ENCODE measurements at regions not wholly inside any gene's neighbourhood (a gene's known extent, or its start where the extent isn't known, plus 50 kb on each side); places are given as distances from the start of the nearest gene placed in this dataset.

GRCh38 chr13:34469196-34469986, 472.7 kb upstream of the NBEA start:
- WGBS, 2 donors, result 62 to 65% methylated on average over 3 of the region's 3 CpGs
- Histone ChIP-seq H3K27ac (ENCODE audit: low read depth in 2 of 2, low read length in 1 of 2) (no peak overlapping the region), H3K36me3 (ENCODE audit: control insufficient read depth in 2 of 2, insufficient read depth in 2 of 2, low read length in 1 of 2) (no peaks in the 10 kb centered on the region), H3K4me1 (ENCODE audit: control insufficient read depth in 2 of 2, insufficient read depth in 2 of 2, low read length in 1 of 2) (peaks cover 0 to 3% of the 10 kb centered on the region in 2 donors), H3K9me3 (ENCODE audit: control insufficient read depth in 2 of 2, insufficient read depth in 1 of 2, low read depth in 1 of 2, low read length in 1 of 2) (no peaks in the 10 kb centered on the region), H3K4me3 (ENCODE audit: low read depth in 1 of 2, low read length in 2 of 2) (no peak overlapping the region), H3K27me3 (ENCODE audit: control insufficient read depth in 1 of 2, insufficient read depth in 2 of 2, low read length in 2 of 2) (no peaks in the 10 kb centered on the region)

- H3K9me3 ChIP-seq (ENCODE audit: control insufficient read depth in 2 of 2, insufficient read depth in 1 of 2, low read depth in 1 of 2, low read length in 1 of 2), result no peaks in the 10 kb centered on the region
- no peaks in the 10 kb centered on the region for H3K4me1 ChIP-seq (ENCODE audit: control insufficient read depth in 2 of 2, insufficient read depth in 2 of 2, low read length in 1 of 2)
- no peaks in the 10 kb centered on the region for H3K27me3 ChIP-seq (ENCODE audit: control insufficient read depth in 1 of 2, insufficient read depth in 2 of 2, low read length in 2 of 2)
- H3K27ac ChIP-seq (ENCODE audit: low read depth in 2 of 2, low read length in 1 of 2), result no peak overlapping the region
- H3K4me3 ChIP-seq (ENCODE audit: low read depth in 1 of 2, low read length in 2 of 2), result no peak overlapping the region
- 66 to 72% methylated on average over 4 of the region's 4 CpGs for WGBS, 2 donors
- H3K36me3 ChIP-seq (ENCODE audit: control insufficient read depth in 2 of 2, insufficient read depth in 2 of 2, low read length in 1 of 2), result no peaks in the 10 kb centered on the region
These were observed 467.7 kb upstream of the NBEA start for GRCh38 chr13:34474187-34474868.

GRCh38 chr13:34478376-34478775, 463.7 kb upstream of the NBEA start:
- no peaks in the 10 kb centered on the region for H3K4me1 ChIP-seq (ENCODE audit: control insufficient read depth in 2 of 2, insufficient read depth in 2 of 2, low read length in 1 of 2)
- H3K4me3 ChIP-seq (ENCODE audit: low read depth in 1 of 2, low read length in 2 of 2), result no peak overlapping the region
- H3K9me3 ChIP-seq (ENCODE audit: control insufficient read depth in 2 of 2, insufficient read depth in 1 of 2, low read depth in 1 of 2, low read length in 1 of 2), result no peaks in the 10 kb centered on the region
- H3K27me3 ChIP-seq (ENCODE audit: control insufficient read depth in 1 of 2, insufficient read depth in 2 of 2, low read length in 2 of 2), result no peaks in the 10 kb centered on the region
- 79 to 86% methylated on average over 2 of the region's 2 CpGs for WGBS, 2 donors
- no peaks in the 10 kb centered on the region for H3K36me3 ChIP-seq (ENCODE audit: control insufficient read depth in 2 of 2, insufficient read depth in 2 of 2, low read length in 1 of 2)
- no peak overlapping the region for H3K27ac ChIP-seq (ENCODE audit: low read depth in 2 of 2, low read length in 1 of 2)

GRCh38 chr13:34502011-34502410, 440.1 kb upstream of the NBEA start:
- Histone ChIP-seq H3K4me3 (ENCODE audit: low read depth in 1 of 2, low read length in 2 of 2) (no peak overlapping the region), H3K9me3 (ENCODE audit: control insufficient read depth in 2 of 2, insufficient read depth in 1 of 2, low read depth in 1 of 2, low read length in 1 of 2) (no peaks in the 10 kb centered on the region), H3K27ac (ENCODE audit: low read depth in 2 of 2, low read length in 1 of 2) (no peak overlapping the region), H3K4me1 (ENCODE audit: control insufficient read depth in 2 of 2, insufficient read depth in 2 of 2, low read length in 1 of 2) (no peaks in the 10 kb centered on the region), H3K36me3 (ENCODE audit: control insufficient read depth in 2 of 2, insufficient read depth in 2 of 2, low read length in 1 of 2) (no peaks in the 10 kb centered on the region), H3K27me3 (ENCODE audit: control insufficient read depth in 1 of 2, insufficient read depth in 2 of 2, low read length in 2 of 2) (no peaks in the 10 kb centered on the region)
- WGBS, 2 donors, result 62 to 87% methylated on average over 2 of the region's 2 CpGs

GRCh38 chr13:34502621-34503020, 439.4 kb upstream of the NBEA start:
- H3K27me3 ChIP-seq (ENCODE audit: control insufficient read depth in 1 of 2, insufficient read depth in 2 of 2, low read length in 2 of 2), result no peaks in the 10 kb centered on the region
- 87 to 91% methylated on average over 3 of the region's 3 CpGs for WGBS, 2 donors
- H3K4me3 ChIP-seq (ENCODE audit: low read depth in 1 of 2, low read length in 2 of 2), result no peak overlapping the region
- H3K36me3 ChIP-seq (ENCODE audit: control insufficient read depth in 2 of 2, insufficient read depth in 2 of 2, low read length in 1 of 2), result no peaks in the 10 kb centered on the region
- H3K4me1 ChIP-seq (ENCODE audit: control insufficient read depth in 2 of 2, insufficient read depth in 2 of 2, low read length in 1 of 2), result no peaks in the 10 kb centered on the region
- H3K9me3 ChIP-seq (ENCODE audit: control insufficient read depth in 2 of 2, insufficient read depth in 1 of 2, low read depth in 1 of 2, low read length in 1 of 2), result no peaks in the 10 kb centered on the region
- H3K27ac ChIP-seq (ENCODE audit: low read depth in 2 of 2, low read length in 1 of 2), result no peak overlapping the region

GRCh38 chr13:34506796-34507195, 435.3 kb upstream of the NBEA start:
- Histone ChIP-seq H3K9me3 (ENCODE audit: control insufficient read depth in 2 of 2, insufficient read depth in 1 of 2, low read depth in 1 of 2, low read length in 1 of 2) (no peaks in the 10 kb centered on the region), H3K36me3 (ENCODE audit: control insufficient read depth in 2 of 2, insufficient read depth in 2 of 2, low read length in 1 of 2) (no peaks in the 10 kb centered on the region), H3K27ac (ENCODE audit: low read depth in 2 of 2, low read length in 1 of 2) (no peak overlapping the region), H3K4me1 (ENCODE audit: control insufficient read depth in 2 of 2, insufficient read depth in 2 of 2, low read length in 1 of 2) (no peaks in the 10 kb centered on the region), H3K27me3 (ENCODE audit: control insufficient read depth in 1 of 2, insufficient read depth in 2 of 2, low read length in 2 of 2) (no peaks in the 10 kb centered on the region), H3K4me3 (ENCODE audit: low read depth in 1 of 2, low read length in 2 of 2) (no peak overlapping the region)
- whole genome bisulfite sequencing, 2 donors, result 83 to 88% methylated on average over 3 of the region's 3 CpGs

GRCh38 chr13:34507630-34508029, 434.4 kb upstream of the NBEA start:
- no peaks in the 10 kb centered on the region for H3K36me3 ChIP-seq (ENCODE audit: control insufficient read depth in 2 of 2, insufficient read depth in 2 of 2, low read length in 1 of 2)
- no peak overlapping the region for H3K4me3 ChIP-seq (ENCODE audit: low read depth in 1 of 2, low read length in 2 of 2)
- no peaks in the 10 kb centered on the region for H3K9me3 ChIP-seq (ENCODE audit: control insufficient read depth in 2 of 2, insufficient read depth in 1 of 2, low read depth in 1 of 2, low read length in 1 of 2)
- 95 to 96% methylated on average over 4 of the region's 4 CpGs for WGBS, 2 donors
- no peaks in the 10 kb centered on the region for H3K4me1 ChIP-seq (ENCODE audit: control insufficient read depth in 2 of 2, insufficient read depth in 2 of 2, low read length in 1 of 2)
- no peaks in the 10 kb centered on the region for H3K27me3 ChIP-seq (ENCODE audit: control insufficient read depth in 1 of 2, insufficient read depth in 2 of 2, low read length in 2 of 2)
- no peak overlapping the region for H3K27ac ChIP-seq (ENCODE audit: low read depth in 2 of 2, low read length in 1 of 2)

- Histone ChIP-seq H3K9me3 (ENCODE audit: control insufficient read depth in 2 of 2, insufficient read depth in 1 of 2, low read depth in 1 of 2, low read length in 1 of 2) (no peaks in the 10 kb centered on the region), H3K4me1 (ENCODE audit: control insufficient read depth in 2 of 2, insufficient read depth in 2 of 2, low read length in 1 of 2) (no peaks in the 10 kb centered on the region), H3K27me3 (ENCODE audit: control insufficient read depth in 1 of 2, insufficient read depth in 2 of 2, low read length in 2 of 2) (no peaks in the 10 kb centered on the region), H3K4me3 (ENCODE audit: low read depth in 1 of 2, low read length in 2 of 2) (no peak overlapping the region), H3K27ac (ENCODE audit: low read depth in 2 of 2, low read length in 1 of 2) (no peak overlapping the region), H3K36me3 (ENCODE audit: control insufficient read depth in 2 of 2, insufficient read depth in 2 of 2, low read length in 1 of 2) (no peaks in the 10 kb centered on the region)
- WGBS, 2 donors, result 51 to 76% methylated on average over 3 of the region's 3 CpGs
These were observed 429.3 kb upstream of the NBEA start for GRCh38 chr13:34512817-34513216.

GRCh38 chr13:34513526-34513925, 428.5 kb upstream of the NBEA start:
- Histone ChIP-seq H3K36me3 (ENCODE audit: control insufficient read depth in 2 of 2, insufficient read depth in 2 of 2, low read length in 1 of 2) (no peaks in the 10 kb centered on the region), H3K27me3 (ENCODE audit: control insufficient read depth in 1 of 2, insufficient read depth in 2 of 2, low read length in 2 of 2) (no peaks in the 10 kb centered on the region), H3K9me3 (ENCODE audit: control insufficient read depth in 2 of 2, insufficient read depth in 1 of 2, low read depth in 1 of 2, low read length in 1 of 2) (no peaks in the 10 kb centered on the region), H3K27ac (ENCODE audit: low read depth in 2 of 2, low read length in 1 of 2) (no peak overlapping the region), H3K4me3 (ENCODE audit: low read depth in 1 of 2, low read length in 2 of 2) (no peak overlapping the region), H3K4me1 (ENCODE audit: control insufficient read depth in 2 of 2, insufficient read depth in 2 of 2, low read length in 1 of 2) (no peaks in the 10 kb centered on the region)
- 85 to 90% methylated on average over 1 of the region's 1 CpG for WGBS, 2 donors

- no peaks in the 10 kb centered on the region for H3K36me3 ChIP-seq (ENCODE audit: control insufficient read depth in 2 of 2, insufficient read depth in 2 of 2, low read length in 1 of 2)
- H3K27ac ChIP-seq (ENCODE audit: low read depth in 2 of 2, low read length in 1 of 2), result no peak overlapping the region
- 92 to 93% methylated on average over 3 of the region's 3 CpGs for WGBS, 2 donors
- no peaks in the 10 kb centered on the region for H3K9me3 ChIP-seq (ENCODE audit: control insufficient read depth in 2 of 2, insufficient read depth in 1 of 2, low read depth in 1 of 2, low read length in 1 of 2)
- no peaks in the 10 kb centered on the region for H3K27me3 ChIP-seq (ENCODE audit: control insufficient read depth in 1 of 2, insufficient read depth in 2 of 2, low read length in 2 of 2)
- no peaks in the 10 kb centered on the region for H3K4me1 ChIP-seq (ENCODE audit: control insufficient read depth in 2 of 2, insufficient read depth in 2 of 2, low read length in 1 of 2)
- no peak overlapping the region for H3K4me3 ChIP-seq (ENCODE audit: low read depth in 1 of 2, low read length in 2 of 2)
These were observed 426.9 kb upstream of the NBEA start for GRCh38 chr13:34515201-34515600.
